Astrocyte of the hippocampus (primary cell): ENCODE measurements at regions not wholly inside any gene's neighbourhood (a gene's known extent, or its start where the extent isn't known, plus 50 kb on each side); places are given as distances from the start of the nearest gene placed in this dataset.
"Not testable (repeated sequence)": the region's sequence is repeated elsewhere in the genome, so short reads cannot be mapped to it uniquely, and the experiment has no call there.

Source experiments
- DNase-seq: peaks from one replicate; pipeline ENCODE4 v3.0.0; 2011; ENCODE audit warnings: low read depth, low spot score

DNA sequence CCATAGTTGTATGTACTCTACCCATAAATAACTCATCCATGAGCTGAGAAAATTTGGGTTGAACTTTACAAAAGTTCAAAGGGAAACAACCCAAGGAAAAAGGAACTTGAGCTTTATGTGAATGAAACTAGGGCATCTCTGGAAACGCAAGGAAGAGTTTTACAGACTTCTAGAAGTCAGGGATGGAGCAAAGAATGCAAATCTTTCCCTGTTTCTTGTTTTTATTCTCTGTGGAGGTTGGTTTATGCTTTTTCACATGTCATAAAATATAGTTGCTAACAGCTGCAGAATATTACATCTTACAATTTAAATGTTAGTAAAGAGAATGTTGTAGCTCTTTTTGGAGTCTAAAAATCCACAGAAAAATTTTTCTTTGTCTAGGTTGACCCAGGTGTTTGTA lies 754.1 kb downstream of the PCDH7 start:
- no peak for DNase-seq

DNA sequence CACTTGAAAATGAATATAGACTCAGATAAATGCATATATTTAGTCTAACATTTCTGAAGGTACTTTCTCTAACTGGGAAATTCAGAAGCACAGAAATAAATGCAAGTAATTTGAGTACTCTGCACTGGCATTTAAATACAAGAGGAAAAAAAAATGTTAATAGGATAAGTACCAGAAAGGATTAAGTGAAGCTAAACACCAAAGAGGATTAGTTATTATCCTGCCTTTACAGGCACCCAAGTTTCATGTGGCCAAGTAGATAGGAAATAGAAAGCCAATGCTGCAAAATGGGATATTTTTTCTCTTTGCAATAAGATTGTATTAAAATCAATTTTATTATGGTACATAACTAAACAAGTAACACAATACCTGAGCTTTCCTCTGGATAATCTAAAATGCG lies 762.5 kb downstream of the PCDH7 start:
- DNase-seq, result no peak

DNA sequence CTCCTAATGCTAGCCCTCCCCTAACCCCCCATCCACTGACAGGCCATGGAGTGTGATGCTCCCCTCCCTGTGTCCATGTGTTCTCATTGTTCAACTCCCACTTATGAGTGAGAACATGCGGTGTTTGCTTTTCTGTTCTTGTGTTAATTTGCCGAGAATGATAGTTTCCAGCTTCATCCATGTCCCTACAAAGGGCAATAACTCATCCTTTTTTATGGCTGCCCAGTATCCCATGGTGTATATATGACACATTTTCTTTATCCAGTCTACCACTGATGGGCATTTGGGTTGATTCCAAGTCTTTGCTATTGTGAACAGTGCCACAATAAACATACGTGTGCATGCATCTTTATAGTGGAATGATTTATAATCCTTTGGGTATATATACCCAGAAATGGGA lies 779.0 kb downstream of the PCDH7 start:
- DNase-seq, result not testable (repeated sequence)

GRCh38 chr4:31516520-31516919 lies 796.4 kb downstream of the PCDH7 start:
- no peak for DNase-seq

GRCh38 chr4:31518796-31519250 lies 798.7 kb downstream of the PCDH7 start:
- DNase-seq, result peak; percentile 33

DNA sequence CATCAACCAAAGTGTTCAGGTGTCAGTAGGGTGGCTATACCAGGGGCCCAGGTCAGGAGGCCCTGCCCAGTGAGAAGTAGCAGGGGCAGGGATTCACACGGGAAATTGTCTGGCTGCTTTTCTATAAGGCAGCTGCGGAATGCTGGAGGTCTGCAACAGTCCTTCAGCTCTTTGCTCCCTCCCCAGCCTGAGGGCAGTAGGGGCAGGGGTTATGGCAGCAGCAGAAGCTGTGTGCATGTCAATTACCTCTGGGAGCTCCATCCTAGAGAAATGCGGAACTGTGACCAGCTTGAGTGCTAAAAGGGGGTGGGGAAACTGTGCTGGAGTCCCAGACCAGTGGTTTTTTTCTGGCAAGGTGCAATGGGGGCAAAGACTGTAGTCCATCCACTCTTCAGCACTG lies 810.4 kb downstream of the PCDH7 start:
- DNase-seq, result no peak

DNA sequence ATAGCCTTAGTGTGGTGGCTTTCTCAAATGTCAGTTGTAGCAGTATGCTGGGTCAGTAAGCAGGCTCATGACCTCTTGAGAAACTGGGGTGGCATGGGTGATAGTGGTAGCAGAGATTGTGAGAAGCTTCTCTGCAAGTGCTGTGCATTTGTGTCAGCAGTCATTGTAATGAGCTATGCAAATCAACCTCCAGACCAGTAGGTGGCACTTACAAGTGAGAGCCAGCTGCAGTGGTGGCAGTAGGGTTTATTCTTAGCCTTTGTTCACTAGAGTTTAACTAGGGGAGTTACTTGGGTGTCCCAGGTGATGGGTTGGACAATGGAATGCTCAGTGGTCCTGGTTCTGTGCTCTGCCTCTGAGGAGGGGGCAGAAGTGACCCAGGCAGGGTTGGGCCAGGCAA lies 818.7 kb downstream of the PCDH7 start:
- no peak for DNase-seq

- peak; percentile 58 for DNase-seq
Measured at GRCh38 chr4:31539284-31540069, 819.3 kb downstream of the PCDH7 start.

DNA sequence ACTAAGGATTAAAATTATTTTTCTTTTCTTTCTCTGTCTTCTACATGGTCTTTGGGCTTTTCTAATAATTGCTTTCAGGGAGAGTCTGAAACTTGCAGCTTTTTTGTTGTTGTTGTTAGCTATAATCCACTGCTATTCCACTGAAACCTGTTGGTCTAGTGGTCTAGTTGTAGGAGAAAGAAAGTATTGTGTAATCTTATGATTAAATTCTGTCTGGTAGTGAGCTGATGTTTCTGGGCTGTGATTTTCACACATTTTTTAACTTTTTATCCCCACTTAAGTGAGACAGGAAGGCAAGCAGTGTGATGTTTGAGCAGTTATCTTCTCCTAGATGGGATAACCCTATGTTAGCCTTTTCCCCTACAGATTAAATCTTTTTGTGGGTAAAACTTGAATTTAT lies 825.2 kb downstream of the PCDH7 start:
- no peak for DNase-seq

DNA sequence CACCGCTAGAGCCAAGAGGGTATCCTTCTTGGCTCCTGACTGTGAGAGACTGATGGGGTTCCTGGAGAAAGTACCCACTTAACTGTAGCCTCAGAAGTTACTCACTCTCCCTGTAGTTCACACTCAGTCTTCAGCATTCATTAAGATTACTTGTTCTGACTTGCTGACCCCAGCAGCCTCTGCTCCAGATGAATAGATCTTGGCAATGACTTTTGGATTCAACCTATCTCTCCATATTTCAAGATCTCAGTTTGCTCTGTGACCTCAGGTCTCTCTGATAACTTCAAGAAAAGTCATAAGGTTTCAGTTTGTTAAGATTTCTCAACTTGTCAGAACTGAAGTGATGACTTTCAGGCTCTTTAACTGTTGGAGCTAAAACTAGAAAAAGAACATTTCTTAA lies 825.6 kb downstream of the PCDH7 start:
- no peak for DNase-seq

GRCh38 chr4:31548021-31548420 lies 827.9 kb downstream of the PCDH7 start:
- no peak for DNase-seq

DNA sequence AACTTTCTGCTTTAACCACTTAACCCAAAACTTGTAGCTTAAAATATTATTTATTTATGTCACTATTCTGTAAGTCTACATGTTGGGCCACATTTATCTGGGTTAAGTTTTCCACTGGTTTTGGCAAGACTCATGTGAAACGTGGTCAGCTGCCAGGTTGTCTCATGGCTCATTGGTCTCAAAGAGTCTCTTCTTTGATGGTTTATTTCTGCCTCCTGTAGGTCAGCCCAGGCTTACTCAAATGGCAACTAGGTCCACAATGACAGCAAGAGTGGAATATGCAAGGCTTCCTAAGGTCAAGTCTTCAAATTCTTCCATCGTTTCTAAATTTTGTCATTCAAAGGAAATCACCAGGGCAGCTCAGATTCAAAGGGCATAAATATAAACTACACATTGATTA lies 828.7 kb downstream of the PCDH7 start:
- DNase-seq, result peak; percentile 21

GRCh38 chr4:31549256-31549655 lies 829.1 kb downstream of the PCDH7 start:
- no peak for DNase-seq

DNA sequence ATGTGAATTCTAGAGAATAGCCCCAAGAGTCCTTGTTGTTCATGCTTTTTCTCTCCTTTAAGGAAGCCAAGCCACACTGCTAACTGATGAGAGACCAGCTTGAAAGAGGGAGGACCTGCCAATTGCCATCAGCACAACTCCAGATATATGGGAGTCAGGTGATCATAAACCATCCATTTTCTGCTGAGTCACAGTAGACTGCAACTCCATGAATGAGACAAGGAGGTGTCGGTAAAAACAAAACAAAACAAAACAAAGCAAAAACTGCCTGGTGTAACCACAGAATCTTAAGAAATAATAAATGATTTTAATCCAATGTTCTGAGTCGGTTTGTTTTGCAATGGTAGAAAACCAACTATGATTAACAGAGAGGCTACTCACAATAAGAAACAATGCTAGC lies 837.3 kb downstream of the PCDH7 start:
- DNase-seq, result peak; percentile 5

DNA sequence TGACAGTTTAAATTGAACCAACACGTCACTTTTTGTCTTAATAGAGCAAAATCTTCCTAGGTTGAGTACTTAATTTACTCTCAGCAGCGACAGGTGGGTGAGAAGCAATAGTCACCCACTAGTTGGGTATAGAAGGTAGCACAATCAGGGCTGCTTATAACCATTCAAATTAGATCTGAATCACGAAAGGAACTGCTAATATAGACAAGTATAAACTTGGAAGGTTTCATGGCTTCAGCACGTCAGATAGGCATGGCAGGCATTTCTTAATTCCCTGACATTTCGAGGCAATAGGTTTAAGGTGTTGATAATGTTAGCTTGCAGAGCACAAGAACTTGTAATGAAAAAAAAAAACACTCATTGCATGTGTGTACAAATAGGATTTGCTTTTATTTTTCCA lies 853.4 kb downstream of the PCDH7 start:
- no peak for DNase-seq

DNA sequence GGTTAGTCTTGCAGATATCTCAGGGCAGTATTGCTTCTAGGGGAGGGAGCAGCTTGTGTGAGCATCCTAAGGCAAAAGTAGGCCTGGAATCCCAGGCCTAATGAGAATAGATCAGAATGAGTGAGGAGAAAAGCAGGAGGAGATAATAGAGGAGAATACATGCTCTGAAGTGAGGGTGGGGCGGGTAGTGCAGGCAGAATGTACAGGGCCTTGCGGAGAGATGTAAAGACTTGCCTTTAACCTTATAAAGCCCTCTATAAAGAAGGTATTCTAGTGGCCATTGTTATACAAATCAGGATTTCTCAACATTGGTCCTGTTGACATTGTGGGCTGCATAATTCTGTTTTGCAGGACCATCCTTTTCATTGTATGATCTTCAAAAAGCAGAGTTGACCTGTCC lies 855.3 kb downstream of the PCDH7 start:
- DNase-seq, result no peak

- DNase-seq, result no peak
Measured at GRCh38 chr4:31580843-31581242, 860.7 kb downstream of the PCDH7 start.

DNA sequence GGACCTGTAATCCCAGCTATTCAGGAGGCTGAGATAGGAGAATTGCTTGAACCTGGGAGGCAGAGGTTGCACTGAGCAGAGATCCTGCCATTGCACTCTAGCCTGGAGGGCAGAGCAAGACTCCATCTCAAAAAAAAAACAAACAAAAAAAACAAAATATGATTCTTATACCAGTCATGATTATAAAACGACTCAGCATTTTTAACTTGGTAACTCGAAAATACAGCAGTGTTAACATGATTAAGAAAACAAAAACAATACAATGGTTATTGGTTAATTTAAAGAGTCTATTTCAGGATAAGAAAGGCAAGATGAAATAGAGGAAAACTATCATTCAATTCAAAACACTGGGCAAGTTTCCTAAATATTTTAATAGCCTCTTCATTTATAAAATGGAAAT lies 865.3 kb downstream of the PCDH7 start:
- DNase-seq, result no peak

DNA sequence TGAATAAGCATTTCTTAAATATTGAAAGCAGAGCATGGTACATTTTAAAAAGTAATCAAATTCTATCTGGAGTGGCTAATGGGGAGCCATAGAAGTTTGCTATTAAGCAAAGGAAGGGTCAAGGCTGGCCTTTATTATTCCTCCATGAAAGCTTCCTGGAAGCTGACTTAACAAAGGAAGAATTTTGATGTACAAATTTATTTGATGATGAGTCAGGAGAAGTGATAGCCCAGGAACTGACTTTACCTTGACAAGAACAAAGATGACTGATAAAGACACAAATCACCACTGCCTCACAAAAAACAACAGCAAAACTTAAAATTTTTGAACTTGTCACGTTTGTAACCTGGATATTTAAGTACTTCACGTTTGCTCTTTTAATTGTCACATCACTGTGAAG lies 872.1 kb downstream of the PCDH7 start:
- no peak for DNase-seq

- no peak for DNase-seq
Measured at GRCh38 chr4:31595496-31595895, 875.3 kb downstream of the PCDH7 start.

GRCh38 chr4:31598639-31599038 lies 878.5 kb downstream of the PCDH7 start:
- DNase-seq, result no peak

DNA sequence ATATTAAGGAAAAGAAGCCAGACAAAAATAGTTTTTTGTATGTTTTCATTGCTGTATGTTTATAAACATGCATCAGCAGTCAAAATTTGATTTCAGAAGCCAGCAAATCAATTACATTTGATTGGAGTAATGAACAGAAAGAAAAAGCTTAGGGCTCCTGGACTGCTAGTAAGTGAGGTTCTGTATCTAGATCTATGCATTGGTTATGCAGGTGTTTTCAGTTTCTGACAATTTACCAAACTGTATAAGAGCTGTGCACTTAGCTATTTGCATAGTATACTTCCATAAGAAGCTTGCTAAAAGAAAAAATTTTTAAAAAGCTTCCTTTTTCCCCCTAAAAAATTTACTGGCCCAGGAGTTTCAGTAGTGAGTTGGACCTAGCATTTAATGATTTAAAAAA lies 881.6 kb downstream of the PCDH7 start:
- DNase-seq, result no peak

GRCh38 chr4:31613946-31614623 lies 893.9 kb downstream of the PCDH7 start:
- DNase-seq, result no peak
